Activated T-cell treated with anti-CD3 and anti-CD28 coated beads, Interleukin-2, amount 50 U/mL, for 48 hours (primary cell): ENCODE measurements at regions not wholly inside any gene's neighbourhood (a gene's known extent, or its start where the extent isn't known, plus 50 kb on each side); places are given as distances from the start of the nearest gene placed in this dataset.

Experiments
- DNase-seq, 2 experiments: peaks; one replicate each; pipeline ENCODE4 v3.0.0-alpha.2; 2020

- DNase-seq, result no peak
Measured at GRCh38 chr16:6560306-6561100, 772.1 kb upstream of the RBFOX1 start.

DNA sequence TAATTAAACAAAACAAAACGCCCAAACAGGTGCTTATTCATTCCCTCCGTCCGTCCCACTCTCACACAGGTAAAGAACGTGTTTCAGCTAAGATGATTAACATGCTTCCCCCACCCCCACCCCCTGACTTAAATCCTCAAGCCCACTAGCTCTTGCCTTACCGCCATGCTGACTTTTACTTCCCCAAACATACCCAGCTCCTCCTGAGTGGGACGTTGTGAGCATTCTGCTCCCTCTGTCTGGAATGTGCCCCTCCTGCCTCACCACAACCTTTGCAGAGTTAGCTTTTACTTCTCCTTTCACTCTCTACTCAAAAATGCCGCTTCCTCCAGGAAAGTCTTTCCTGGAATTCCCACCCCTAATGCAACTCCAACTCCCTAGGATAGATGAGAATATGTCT is 774.0 kb upstream of the RBFOX1 start:
- DNase-seq, result no peak

- no peak for DNase-seq
Measured at GRCh38 chr16:6558126-6558525, 774.5 kb upstream of the RBFOX1 start.

DNA sequence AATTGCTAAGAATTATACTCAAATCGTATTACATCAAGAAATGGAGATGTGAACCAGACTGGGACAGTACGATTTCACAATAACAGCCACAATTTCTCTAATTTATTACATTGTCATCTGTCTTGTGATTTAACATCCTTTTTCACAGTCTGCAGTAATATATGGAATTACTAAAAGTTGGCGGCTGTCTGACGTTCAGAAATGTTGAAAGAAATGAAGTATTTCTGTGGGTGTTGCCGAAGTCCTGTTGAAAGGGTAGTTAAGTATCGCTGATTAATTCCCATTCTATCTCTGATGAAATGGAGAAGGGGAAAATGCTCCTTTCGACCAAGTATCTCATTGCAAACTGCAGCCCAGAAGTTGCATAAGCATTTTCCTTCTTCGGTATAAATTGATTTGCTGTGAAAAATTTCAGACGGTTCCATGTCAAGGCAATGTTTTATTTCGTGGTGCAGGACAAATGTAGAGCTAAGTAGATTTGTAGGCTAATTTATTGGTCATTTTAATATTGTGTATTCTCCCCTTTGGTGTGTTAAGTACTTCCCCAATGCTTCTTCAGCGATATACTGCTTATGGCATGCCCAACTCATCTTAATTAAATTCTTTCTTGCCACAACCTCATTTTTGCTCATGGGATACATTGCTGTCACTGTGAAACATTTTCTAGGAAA is 775.2 kb upstream of the RBFOX1 start:
- no peak for DNase-seq

GRCh38 chr16:6549415-6549814 is 783.2 kb upstream of the RBFOX1 start:
- no peak for DNase-seq

GRCh38 chr16:6548507-6548906 is 784.1 kb upstream of the RBFOX1 start:
- no peak for DNase-seq

DNA sequence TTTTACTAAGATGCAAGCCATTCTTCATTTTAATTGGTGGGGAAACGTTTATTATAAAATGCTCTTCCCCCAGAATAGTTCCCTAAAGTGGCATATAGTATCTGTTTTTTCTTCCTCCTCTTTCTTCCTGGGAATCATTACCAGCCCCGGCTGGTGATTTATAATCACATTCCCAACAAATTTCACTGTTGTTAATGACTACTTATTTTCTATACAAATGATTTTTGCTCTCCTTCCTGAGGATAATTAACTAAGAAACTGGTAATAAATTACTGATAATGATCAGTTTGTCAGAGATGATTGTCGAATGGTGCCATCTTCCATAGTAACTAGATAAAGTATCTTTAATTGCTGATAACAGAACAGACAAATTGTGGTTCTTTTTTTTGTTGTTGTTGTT is 785.5 kb upstream of the RBFOX1 start:
- DNase-seq, result no peak

DNA sequence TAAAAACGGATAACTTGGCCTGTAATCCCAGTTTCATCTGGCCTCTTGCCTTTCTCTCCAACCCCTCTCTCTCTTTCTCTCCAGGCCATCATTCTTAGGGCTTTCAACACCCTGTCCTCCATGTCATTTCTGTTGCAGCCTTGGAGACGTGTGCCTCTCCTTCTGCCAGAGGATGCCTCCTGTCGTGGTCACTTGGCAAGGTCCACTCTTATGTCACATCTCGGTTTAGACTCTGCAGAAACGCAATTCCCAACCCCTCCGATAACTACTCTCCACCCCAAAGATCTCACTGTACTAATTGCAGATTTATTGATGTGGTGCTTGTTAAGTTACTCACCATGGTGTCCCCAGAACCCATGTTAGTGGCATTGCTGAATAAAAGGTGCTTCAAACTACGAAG is 787.3 kb upstream of the RBFOX1 start:
- no peak for DNase-seq

- no peak for DNase-seq
Measured at GRCh38 chr16:6541267-6541666, 791.4 kb upstream of the RBFOX1 start.

DNA sequence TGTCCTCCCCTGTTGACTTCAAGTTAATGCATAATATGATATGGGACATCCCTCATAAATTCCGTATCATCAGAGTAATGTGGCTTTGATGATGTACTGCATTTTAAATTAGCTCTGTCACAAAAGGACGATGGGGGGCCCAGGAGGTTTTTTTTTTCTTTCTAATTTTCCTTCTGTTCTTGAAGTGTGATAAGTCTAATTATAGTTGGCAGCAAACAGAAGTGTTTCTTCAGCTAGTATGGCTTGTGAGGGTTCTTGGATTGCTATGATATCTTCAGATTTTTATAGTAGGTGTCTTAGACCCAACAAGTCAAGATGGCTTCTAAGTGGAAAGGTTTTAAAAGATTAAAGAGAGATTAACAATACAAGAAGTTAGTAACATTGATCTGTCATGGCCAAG is 796.2 kb upstream of the RBFOX1 start:
- DNase-seq, result no peak

DNA sequence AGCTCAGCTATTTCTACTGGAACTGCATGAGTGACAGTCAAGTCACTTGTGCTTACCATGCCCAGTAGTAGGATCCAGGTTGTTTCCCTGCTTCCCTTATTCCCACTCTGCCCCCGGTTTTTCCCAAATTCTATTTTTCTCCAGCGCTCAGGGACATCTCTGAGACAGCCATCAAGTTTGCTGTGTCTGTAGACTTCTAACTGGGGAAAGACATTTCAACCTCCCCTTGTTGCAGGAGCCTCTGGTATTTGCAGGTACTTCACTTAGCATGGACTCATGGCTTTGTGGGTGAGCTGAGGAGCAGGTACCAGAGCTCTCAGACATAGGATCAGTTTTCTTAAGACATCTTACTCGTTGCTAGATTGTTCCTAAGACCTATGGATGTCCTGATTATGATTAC is 801.6 kb upstream of the RBFOX1 start:
- DNase-seq, result no peak

- DNase-seq, result no peak
Measured at GRCh38 chr16:6528217-6528616, 804.4 kb upstream of the RBFOX1 start.

- no peak for DNase-seq
Measured at GRCh38 chr16:6527646-6528045, 805.0 kb upstream of the RBFOX1 start.

GRCh38 chr16:6524501-6524900 is 808.1 kb upstream of the RBFOX1 start:
- no peak for DNase-seq

GRCh38 chr16:6517020-6517720 is 815.5 kb upstream of the RBFOX1 start:
- DNase-seq, result no peak

GRCh38 chr16:6512512-6512911 is 820.1 kb upstream of the RBFOX1 start:
- no peak for DNase-seq

DNA sequence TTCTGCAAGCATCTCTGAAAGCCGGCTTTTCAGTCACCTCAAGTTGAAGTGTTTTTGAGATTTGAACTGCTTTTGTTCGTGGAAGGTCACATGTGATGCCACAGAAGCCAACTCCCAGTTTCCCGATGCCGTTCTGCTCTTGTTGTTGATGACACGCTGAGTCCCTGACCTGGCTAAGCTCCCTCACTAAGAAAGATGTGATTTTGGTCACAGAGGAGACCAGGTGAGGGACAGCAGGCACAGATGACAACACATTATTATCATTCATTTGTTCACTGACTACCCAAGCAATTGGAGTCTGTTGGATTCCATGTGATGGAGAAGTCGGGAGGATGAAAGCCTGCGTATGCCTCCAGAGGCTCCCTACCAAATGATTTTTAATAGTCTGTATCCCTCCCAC is 822.4 kb upstream of the RBFOX1 start:
- no peak for DNase-seq

DNA sequence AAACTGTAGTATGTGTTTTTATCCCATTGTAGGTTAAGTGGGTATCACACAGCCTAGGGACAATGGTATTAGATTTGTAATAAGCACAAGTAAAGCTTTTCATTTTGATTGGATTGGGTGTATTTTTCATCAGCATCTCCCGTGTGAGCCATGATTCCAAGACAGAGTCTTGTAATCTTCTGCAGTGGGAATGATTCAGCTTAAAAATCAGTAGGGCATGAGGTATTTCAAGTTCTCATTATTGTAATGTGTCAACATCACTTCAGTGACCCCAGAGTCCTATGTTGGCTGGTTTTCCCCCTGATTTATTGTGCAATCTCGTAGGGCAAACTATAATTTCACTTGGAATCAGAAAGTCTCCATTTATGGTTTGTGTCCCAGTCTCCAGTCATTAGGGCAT is 833.2 kb upstream of the RBFOX1 start:
- no peak for DNase-seq

DNA sequence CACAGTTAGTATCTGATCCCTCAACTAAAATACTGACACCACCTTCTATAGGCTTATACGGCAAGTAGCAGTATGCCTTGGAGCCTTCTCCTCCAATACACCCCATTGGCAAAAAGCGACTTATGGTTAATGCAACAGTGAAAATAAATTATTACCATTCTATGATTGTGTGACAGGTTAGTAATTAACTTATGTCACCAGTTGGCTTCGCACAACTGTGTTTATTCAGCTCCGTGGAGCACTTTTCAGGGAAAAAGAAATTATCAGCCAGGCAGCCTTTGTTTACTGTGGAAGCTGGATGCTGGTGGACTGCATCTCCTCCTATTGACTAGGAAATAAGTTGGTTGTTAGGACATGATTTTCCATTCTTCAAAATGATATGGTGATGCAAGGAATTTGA is 833.8 kb upstream of the RBFOX1 start:
- DNase-seq, result no peak

- DNase-seq, result no peak
Measured at GRCh38 chr16:6496996-6497395, 835.6 kb upstream of the RBFOX1 start.

- DNase-seq, result no peak
Measured at GRCh38 chr16:6495486-6496210, 837.0 kb upstream of the RBFOX1 start.

GRCh38 chr16:6494716-6495115 is 837.9 kb upstream of the RBFOX1 start:
- no peak for DNase-seq

DNA sequence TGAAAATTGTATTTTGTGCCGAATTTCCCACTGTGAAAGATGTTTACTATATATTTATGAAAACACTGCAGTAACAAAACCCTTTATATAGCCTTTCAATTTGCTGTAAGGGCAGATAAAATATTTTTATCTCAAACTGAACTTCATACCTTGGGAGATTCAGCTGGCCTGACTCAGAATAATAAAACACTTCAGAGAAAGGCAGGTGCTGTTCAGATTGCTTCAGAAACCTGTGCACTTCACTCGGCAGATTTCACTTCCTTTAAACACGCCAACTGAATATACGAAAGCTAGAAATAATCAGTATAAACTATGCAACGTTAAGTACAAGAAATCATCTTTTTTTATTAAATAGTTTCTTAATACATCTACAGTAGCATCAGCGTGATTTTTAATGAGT is 839.1 kb upstream of the RBFOX1 start:
- DNase-seq, result no peak
